Gastrocnemius medialis (tissue), 4 donors: ENCODE measurements at regions not wholly inside any gene's neighbourhood (a gene's known extent, or its start where the extent isn't known, plus 50 kb on each side); places are given as distances from the start of the nearest gene placed in this dataset.
"Not testable (repeated sequence)": the region's sequence is repeated elsewhere in the genome, so short reads cannot be mapped to it uniquely, and the experiment has no call there.

Experiments
- ATAC-seq, 2 donors: fragments of 150-250 bp; one replicate each; pipeline ENCODE4 v1.9.1; 2016
- DNase-seq, 2 donors: peaks; one replicate each; pipeline ENCODE4 v3.0.0-alpha.2; 2019
- H3K27ac ChIP-seq, 4 donors: fragments of 200-600 bp; sonication (generic); 1 replicate in 1 of 4; 2 replicates in 3 of 4; pipeline ENCODE4 v1.5.1; 2016 to 2018; ENCODE audit warnings: mild to moderate bottlenecking in 2 of 4, moderate library complexity in 1 of 4
- H3K27me3 ChIP-seq, 3 donors: fragments of 200-600 bp; sonication (generic) in 2 of 3; 1 replicate in 1 of 3; 2 replicates in 2 of 3; pipeline versions ENCODE4 v1.5.1 to v1.6.0; 2016 to 2019; ENCODE audit warnings: mild to moderate bottlenecking in 1 of 3, moderate library complexity in 1 of 3
- H3K36me3 ChIP-seq, 2 donors: fragments of 200-600 bp; sonication (generic) in 1 of 2; one replicate each; pipeline ENCODE4 v1.5.1; 2017 to 2018
- H3K4me1 ChIP-seq, 2 donors: fragments of 200-600 bp; sonication (generic) in 1 of 2; one replicate each; pipeline ENCODE4 v1.5.1; 2016 to 2017; ENCODE audit warnings: mild to moderate bottlenecking in 2 of 2
- H3K4me3 ChIP-seq, 4 donors: fragments of 200-600 bp; sonication (generic) in 3 of 4; 1 replicate in 1 of 4; 2 replicates in 3 of 4; pipeline ENCODE4 v1.5.1; 2016 to 2019; ENCODE audit warnings: mild to moderate bottlenecking in 2 of 4
- H3K9me3 ChIP-seq, 3 donors: fragments of 200-600 bp; sonication (generic) in 2 of 3; 1 replicate in 1 of 3; 2 replicates in 2 of 3; pipeline ENCODE4 v1.5.1; 2016 to 2019
- CTCF ChIP-seq, 5 experiments: fragments of 450-650 bp in 3 of 5; fragments of 200-600 bp in 2 of 5; sonication (generic) in 2 of 5; IDR thresholded peaks in 4 of 5; conservative IDR thresholded peaks in 1 of 5; 1 replicate in 4 of 5; 2 replicates in 1 of 5; pipeline ENCODE4 v1.5.1; 2016 to 2019; ENCODE audit warnings: antibody characterized with exemption in 5 of 5, mild to moderate bottlenecking in 3 of 5, moderate library complexity in 3 of 5
- POLR2A ChIP-seq, 2 donors: fragments of 450-650 bp; IDR thresholded peaks; one replicate each; pipeline ENCODE4 v1.6.1; 2017; ENCODE audit warnings: antibody characterized with exemption in 2 of 2, mild to moderate bottlenecking in 2 of 2, moderate library complexity in 2 of 2
- in situ Hi-C, 4 donors: fragments of 200-750 bp; cut with MboI; loops; one replicate each; pipeline versions ENCODE4 v1.15.0 to v1.8.0; 2017; ENCODE audit warnings: low sequenced_read_pairs in 4 of 4
- intact Hi-C: fragments of 100-400 bp; cut with DNase I; formaldehyde crosslinking; loops from one replicate; pipeline ENCODE4 v1.15.1; 2023; ENCODE audit warnings: low total_unique reads

DNA sequence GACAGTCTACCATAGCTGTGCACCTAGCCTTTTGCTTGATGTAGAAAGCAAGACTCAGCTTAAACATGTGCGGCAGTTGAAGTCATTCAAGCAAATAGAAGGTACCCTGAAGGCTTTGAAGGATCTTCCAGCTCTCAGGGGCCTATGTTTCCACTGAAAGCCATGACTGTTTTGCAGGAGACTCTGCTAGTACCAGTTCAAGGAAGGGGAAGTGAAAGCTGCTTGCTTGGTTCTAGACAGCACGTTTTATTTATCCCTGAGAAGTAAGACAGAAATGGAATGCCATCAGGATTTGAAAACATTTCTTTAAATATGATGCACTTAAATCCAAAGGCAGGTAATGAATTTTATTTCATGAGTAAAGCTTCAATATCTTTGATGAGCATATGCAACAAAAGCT lies 311.4 kb downstream of the PDCD6IP start:
- ATAC-seq, result no peak
- in situ Hi-C loops (no loop called here), intact Hi-C loops (no loop called here)
- H3K27ac ChIP-seq, result no peak overlapping the region
- no peak for DNase-seq
- H3K27me3 ChIP-seq, result no peaks in the 10 kb centered on the region
- no peaks in the 10 kb centered on the region for H3K4me1 ChIP-seq
- no peaks in the 10 kb centered on the region for H3K36me3 ChIP-seq
- H3K9me3 ChIP-seq, result no peaks in the 10 kb centered on the region
- H3K4me3 ChIP-seq, result no peak overlapping the region
- TF ChIP-seq CTCF (IDR thresholded peaks at IDR 0.05 in 4 of 5, conservative IDR thresholded peaks at IDR 0.05 in 1 of 5) (no peak), POLR2A (IDR thresholded peaks at IDR 0.05) (no peak)

DNA sequence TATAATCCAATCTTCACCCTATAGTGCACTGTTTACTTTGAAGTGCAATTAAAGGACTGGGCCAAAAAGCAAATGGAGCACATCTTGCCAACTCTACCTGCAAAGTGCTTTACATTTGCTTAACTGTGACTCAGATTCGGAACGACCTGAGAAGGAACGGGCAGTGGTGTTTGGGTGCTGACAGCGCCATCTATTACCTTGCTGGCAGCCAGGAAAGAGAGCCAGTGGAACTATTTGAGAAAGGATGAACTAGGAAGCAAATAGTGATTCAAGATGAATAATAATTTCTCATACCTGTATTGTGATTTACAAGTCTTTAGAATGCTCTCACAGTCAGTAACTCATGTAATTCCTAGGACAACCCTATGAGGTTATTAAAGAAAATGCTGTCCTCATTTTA lies 312.9 kb downstream of the PDCD6IP start:
- no peak overlapping the region for H3K4me3 ChIP-seq
- no peak overlapping the region for H3K27ac ChIP-seq
- H3K4me1 ChIP-seq, result no peaks in the 10 kb centered on the region
- in situ Hi-C loops (no loop called here), intact Hi-C loops (no loop called here)
- no peaks in the 10 kb centered on the region for H3K36me3 ChIP-seq
- TF ChIP-seq CTCF (IDR thresholded peaks at IDR 0.05 in 4 of 5, conservative IDR thresholded peaks at IDR 0.05 in 1 of 5) (no peak), POLR2A (IDR thresholded peaks at IDR 0.05) (no peak)
- no peak for DNase-seq
- no peaks in the 10 kb centered on the region for H3K27me3 ChIP-seq
- no peaks in the 10 kb centered on the region for H3K9me3 ChIP-seq
- ATAC-seq, result no peak

DNA sequence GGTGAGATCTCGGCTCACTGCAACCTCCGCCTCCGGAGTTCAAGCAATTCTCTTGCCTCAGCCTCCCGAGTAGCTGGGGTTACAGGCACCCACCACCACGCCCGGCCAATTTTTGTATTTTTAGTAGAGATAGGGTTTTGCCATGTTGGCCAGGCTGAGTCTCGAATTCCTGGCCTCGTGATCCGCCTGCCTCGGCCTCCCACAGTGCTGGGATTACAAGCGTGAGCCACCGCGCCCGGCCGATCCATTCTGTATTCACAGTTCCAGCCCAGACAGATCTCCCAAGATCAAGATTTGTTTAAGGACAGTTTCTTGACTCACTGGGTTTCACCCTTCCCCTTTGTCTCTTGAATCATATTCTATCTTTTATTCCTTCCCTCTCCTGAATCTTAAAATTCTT lies 313.8 kb downstream of the PDCD6IP start:
- H3K4me3 ChIP-seq, DNase-seq, H3K36me3 ChIP-seq, intact Hi-C loops, ATAC-seq, in situ Hi-C loops, H3K9me3 ChIP-seq, H3K4me1 ChIP-seq, H3K27me3 ChIP-seq, H3K27ac ChIP-seq: not testable (repeated sequence)

GRCh38 chr3:34131091-34131490 lies 332.7 kb downstream of the PDCD6IP start:
- ATAC-seq, result no peak
- in situ Hi-C loops (no loop called here), intact Hi-C loops (no loop called here)

GRCh38 chr3:34132069-34132692 lies 333.8 kb downstream of the PDCD6IP start:
- no peaks in the 10 kb centered on the region for H3K9me3 ChIP-seq
- H3K27me3 ChIP-seq, result no peaks in the 10 kb centered on the region
- DNase-seq (no peak), ATAC-seq (no peak)
- no peak overlapping the region for H3K4me3 ChIP-seq
- TF ChIP-seq POLR2A (IDR thresholded peaks at IDR 0.05) (no peak), CTCF (IDR thresholded peaks at IDR 0.05 in 4 of 5, conservative IDR thresholded peaks at IDR 0.05 in 1 of 5) (no peak)
- no peak overlapping the region for H3K27ac ChIP-seq
- H3K4me1 ChIP-seq, result no peaks in the 10 kb centered on the region
- in situ Hi-C loops, result no loop called here
- H3K36me3 ChIP-seq, result no peaks in the 10 kb centered on the region
- intact Hi-C loops, result no loop called here

More at GRCh38 chr3:34131091-34131490, 332.7 kb downstream of the PDCD6IP start:
- Histone ChIP-seq H3K36me3 (no peaks in the 10 kb centered on the region), H3K27ac (no peak overlapping the region), H3K4me1 (no peaks in the 10 kb centered on the region), H3K9me3 (no peaks in the 10 kb centered on the region), H3K4me3 (no peak overlapping the region), H3K27me3 (no peaks in the 10 kb centered on the region)
- DNase-seq, result no peak
- TF ChIP-seq POLR2A (IDR thresholded peaks at IDR 0.05) (no peak), CTCF (IDR thresholded peaks at IDR 0.05 in 4 of 5, conservative IDR thresholded peaks at IDR 0.05 in 1 of 5) (no peak)
